ENCODE measurements at regions not wholly inside any gene's neighbourhood (a gene's known extent, or its start where the extent isn't known, plus 50 kb on each side); places are given as distances from the start of the nearest gene placed in this dataset.

DNA sequence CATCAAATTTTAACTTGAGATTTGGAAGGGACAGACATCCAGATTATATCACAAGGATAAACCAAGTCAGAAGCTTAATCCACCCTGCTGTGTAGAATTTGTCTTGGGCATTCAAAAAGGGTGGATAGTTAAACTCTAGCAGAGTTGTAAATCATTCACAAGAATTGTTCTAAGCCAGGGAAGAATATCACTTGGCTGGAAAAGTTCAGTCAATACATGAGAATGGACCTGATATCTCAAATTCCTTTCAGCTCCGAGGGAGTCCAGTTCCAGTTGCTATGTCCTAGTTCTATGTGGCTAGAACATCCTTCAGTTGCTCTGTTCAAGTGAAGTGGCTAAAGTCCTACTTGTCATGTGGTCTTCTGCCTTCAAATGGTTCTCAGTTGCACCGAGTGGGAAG lies 351.8 kb upstream of the JARID2 start:
- TF ChIP-seq, protein P1, sequence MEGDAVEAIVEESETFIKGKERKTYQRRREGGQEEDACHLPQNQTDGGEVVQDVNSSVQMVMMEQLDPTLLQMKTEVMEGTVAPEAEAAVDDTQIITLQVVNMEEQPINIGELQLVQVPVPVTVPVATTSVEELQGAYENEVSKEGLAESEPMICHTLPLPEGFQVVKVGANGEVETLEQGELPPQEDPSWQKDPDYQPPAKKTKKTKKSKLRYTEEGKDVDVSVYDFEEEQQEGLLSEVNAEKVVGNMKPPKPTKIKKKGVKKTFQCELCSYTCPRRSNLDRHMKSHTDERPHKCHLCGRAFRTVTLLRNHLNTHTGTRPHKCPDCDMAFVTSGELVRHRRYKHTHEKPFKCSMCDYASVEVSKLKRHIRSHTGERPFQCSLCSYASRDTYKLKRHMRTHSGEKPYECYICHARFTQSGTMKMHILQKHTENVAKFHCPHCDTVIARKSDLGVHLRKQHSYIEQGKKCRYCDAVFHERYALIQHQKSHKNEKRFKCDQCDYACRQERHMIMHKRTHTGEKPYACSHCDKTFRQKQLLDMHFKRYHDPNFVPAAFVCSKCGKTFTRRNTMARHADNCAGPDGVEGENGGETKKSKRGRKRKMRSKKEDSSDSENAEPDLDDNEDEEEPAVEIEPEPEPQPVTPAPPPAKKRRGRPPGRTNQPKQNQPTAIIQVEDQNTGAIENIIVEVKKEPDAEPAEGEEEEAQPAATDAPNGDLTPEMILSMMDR (IDR thresholded peaks at IDR 0.05): no peak
- TF ChIP-seq POLR2AphosphoS5 (IDR thresholded peaks at IDR 0.05; ENCODE audit: low read depth, low read length): no peak
